SK-MEL-5 (cell line): ENCODE measurements at regions not wholly inside any gene's neighbourhood (a gene's known extent, or its start where the extent isn't known, plus 50 kb on each side); places are given as distances from the start of the nearest gene placed in this dataset.

Experiments used
- DNase-seq: peaks from one replicate; pipeline ENCODE4 v3.0.0-alpha.2; 2016; ENCODE audit warnings: low read depth, low spot score
- in situ Hi-C: cut with HindIII; loops from 2 replicates; pipeline ENCODE4 v1.10.0; 2016; ENCODE audit warnings: low sequenced_read_pairs, high pct_unique_total_duplicates, low pct_unique_long_range_greater_than_20kb

GRCh38 chr6:39999006-39999867 is 65.0 kb upstream of the MOCS1 start:
- in situ Hi-C loops, result no loop called here

GRCh38 chr6:39998126-39998525 is 63.9 kb upstream of the MOCS1 start:
- in situ Hi-C loops, result no loop called here
- no peak for DNase-seq

More at GRCh38 chr6:39999006-39999867, 65.0 kb upstream of the MOCS1 start:
- DNase-seq, result no peak

- no peak for DNase-seq
- in situ Hi-C loops, result no loop called here
Observed at GRCh38 chr6:39997101-39997635, 62.9 kb upstream of the MOCS1 start.

- in situ Hi-C loops, result no loop called here
- DNase-seq, result no peak
Observed at GRCh38 chr6:39995633-39996032, 61.4 kb upstream of the MOCS1 start.

GRCh38 chr6:39992861-39993622 is 58.8 kb upstream of the MOCS1 start:
- in situ Hi-C loops, result no loop called here
- DNase-seq, result no peak
